GM12873 (cell line): ENCODE measurements at regions not wholly inside any gene's neighbourhood (a gene's known extent, or its start where the extent isn't known, plus 50 kb on each side); places are given as distances from the start of the nearest gene placed in this dataset.

Experiments
- TF ChIP-seq, protein P1 (sequence below): IDR thresholded peaks from 2 replicates; pipeline ENCODE4 v1.5.1; 2012; ENCODE audit warnings: low read depth, mild to moderate bottlenecking, moderate library complexity, low read length, control low read depth; ENCODE audit not compliant: insufficient read depth; ENCODE audit errors: missing control alignments

DNA sequence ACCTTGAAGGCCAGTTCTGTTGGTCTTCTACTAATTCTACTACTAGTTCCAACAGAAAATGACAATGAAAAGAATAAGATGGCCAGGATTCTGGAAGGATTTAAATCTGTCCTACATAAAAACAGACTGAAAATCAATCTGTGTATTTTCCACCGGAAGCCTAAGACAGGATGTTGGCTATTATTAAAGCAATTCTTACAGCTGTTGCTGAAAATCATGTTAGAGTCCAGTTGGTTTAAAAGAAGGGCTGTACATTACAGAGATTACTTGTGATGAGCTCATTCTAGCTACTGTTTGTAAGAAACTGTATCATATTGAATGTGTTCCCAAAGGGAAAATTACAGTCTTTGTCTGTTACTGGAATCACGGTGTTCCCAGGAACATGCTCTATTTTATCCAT, 54.8 kb upstream of the MAGEB16 start:
- TF ChIP-seq, protein P1, sequence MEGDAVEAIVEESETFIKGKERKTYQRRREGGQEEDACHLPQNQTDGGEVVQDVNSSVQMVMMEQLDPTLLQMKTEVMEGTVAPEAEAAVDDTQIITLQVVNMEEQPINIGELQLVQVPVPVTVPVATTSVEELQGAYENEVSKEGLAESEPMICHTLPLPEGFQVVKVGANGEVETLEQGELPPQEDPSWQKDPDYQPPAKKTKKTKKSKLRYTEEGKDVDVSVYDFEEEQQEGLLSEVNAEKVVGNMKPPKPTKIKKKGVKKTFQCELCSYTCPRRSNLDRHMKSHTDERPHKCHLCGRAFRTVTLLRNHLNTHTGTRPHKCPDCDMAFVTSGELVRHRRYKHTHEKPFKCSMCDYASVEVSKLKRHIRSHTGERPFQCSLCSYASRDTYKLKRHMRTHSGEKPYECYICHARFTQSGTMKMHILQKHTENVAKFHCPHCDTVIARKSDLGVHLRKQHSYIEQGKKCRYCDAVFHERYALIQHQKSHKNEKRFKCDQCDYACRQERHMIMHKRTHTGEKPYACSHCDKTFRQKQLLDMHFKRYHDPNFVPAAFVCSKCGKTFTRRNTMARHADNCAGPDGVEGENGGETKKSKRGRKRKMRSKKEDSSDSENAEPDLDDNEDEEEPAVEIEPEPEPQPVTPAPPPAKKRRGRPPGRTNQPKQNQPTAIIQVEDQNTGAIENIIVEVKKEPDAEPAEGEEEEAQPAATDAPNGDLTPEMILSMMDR = no peak
